ENCODE measurements at regions not wholly inside any gene's neighbourhood (a gene's known extent, or its start where the extent isn't known, plus 50 kb on each side); places are given as distances from the start of the nearest gene placed in this dataset.

DNA sequence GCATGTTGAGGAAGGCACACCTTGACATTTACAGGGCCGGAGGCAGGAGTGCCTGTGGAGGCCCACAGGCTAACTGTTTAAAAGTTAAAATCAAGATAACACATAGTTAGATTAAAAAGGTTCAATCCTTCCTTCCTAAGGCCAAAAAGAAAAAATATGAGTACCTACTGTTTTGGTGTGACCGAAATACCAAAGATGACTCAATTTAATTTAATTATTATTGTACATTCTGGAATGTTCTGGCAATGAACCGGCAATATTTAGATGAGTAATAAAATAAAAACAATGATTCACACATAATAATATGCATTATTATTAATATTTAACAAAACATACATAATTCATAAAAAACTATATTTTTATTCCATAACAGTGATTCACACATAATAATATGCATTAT is 136.8 kb upstream of the NTF3 start:
- TF ChIP-seq, protein P1, sequence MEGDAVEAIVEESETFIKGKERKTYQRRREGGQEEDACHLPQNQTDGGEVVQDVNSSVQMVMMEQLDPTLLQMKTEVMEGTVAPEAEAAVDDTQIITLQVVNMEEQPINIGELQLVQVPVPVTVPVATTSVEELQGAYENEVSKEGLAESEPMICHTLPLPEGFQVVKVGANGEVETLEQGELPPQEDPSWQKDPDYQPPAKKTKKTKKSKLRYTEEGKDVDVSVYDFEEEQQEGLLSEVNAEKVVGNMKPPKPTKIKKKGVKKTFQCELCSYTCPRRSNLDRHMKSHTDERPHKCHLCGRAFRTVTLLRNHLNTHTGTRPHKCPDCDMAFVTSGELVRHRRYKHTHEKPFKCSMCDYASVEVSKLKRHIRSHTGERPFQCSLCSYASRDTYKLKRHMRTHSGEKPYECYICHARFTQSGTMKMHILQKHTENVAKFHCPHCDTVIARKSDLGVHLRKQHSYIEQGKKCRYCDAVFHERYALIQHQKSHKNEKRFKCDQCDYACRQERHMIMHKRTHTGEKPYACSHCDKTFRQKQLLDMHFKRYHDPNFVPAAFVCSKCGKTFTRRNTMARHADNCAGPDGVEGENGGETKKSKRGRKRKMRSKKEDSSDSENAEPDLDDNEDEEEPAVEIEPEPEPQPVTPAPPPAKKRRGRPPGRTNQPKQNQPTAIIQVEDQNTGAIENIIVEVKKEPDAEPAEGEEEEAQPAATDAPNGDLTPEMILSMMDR (conservative IDR thresholded peaks at IDR 0.05): no peak
- no peak for TF ChIP-seq ZFX (IDR thresholded peaks at IDR 0.05)

Measured in C4-2B (cell line).